Hematopoietic multipotent progenitor cell treated with erythropoietin and hydrocortisone succinate and interleukin-3 and kit ligand, for 17 days (in vitro differentiated cells): ENCODE measurements at regions not wholly inside any gene's neighbourhood (a gene's known extent, or its start where the extent isn't known, plus 50 kb on each side); places are given as distances from the start of the nearest gene placed in this dataset.

Experiments used
- DNase-seq: peaks from one replicate; pipeline ENCODE4 v3.0.0-alpha.2; 2015; ENCODE audit warnings: low spot score

DNA sequence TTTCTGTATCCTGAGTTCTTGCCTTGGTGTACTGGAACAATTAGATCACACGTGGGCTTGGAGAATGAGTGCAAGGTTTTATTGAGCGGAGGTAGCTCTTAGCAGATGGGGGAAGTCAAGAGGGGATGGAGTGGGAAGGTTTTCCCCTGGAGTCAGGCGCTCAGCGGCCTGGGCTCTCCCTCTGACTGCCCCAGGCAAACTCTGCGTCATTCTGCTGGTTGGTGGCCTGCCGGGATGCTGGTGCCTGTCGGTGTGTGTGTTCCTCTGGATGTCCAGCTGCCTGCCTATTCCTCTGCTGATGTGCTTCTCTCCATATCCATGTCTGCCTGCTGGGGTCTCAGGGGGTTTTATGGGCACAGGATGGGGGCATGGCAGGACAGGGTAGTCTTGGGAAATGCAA lies 111.0 kb downstream of the TRIB2 start:
- DNase-seq: no peak

DNA sequence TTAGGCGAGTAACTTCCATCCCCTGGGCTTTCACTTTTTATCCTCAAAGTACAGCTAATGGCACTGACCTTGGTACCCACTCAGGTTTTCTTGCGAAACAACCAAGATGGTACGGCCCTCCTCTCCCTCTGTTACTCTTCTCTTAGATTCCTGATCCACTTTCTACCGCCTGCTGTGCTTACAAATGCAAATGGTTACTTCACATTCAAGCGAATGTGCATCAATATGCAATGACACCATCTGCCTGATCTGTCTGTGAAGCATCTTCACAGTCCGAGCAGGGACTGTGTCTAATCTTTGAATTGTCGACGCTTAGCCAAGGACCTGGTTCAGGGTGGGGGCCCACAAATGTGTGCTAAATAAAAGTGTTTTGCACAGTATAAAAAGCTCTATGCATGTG lies 112.2 kb downstream of the TRIB2 start:
- no peak for DNase-seq

DNA sequence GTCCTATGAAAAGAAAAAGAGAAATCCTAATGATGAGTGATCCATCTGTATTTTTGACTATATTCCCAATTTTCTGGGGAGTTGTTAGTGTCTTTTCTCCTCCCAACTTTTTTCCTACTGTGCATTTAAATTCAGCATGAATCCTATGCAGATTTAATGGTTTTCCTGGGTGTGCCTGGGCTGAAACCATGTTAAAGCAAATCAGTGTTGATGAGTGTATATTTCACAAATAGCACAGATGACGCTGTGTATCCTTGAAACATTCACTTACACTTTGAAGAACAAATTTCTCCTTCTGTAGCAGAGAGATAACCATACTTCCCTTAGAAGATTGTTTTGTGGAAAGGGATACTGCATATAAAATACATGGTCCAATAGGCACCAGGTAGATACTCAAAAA lies 114.3 kb downstream of the TRIB2 start:
- DNase-seq: no peak

DNA sequence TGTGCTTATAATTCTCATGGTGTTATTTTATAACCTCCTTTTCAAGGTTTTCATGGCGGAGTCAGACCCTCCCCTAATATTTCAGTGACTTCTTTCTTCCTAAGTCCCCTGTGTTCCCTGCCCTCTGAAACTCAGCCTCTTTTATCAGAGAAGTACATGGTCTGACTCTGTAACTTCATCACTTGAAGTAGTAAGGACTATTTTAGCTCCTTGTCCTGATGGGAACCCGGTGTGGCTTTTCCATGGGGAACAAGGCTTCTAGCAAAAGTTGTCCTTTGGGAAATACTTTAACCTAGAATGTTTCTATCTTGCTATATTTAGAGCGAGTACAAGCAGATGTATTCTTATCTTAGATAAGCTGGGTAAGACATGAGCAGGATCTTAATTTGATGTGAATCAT lies 117.5 kb downstream of the TRIB2 start:
- DNase-seq: no peak

DNA sequence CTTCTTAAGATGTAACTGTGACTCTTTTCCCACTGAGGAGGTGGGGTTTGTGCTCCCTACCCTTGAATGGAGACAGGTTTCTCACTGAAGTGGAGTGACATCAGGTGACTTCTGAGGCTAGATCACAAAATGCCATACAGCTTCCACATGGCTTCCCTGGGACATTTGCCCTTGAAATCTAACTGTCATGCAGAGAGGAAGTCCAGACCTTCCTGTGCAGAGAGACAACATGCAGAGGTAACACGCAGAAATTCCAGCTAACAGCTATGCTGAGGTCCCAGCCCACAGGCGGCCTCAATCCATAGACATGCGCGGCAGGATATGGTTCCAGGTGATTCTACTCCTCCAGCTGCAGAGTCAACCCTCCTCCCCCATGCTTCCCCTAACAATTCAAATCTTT lies 119.0 kb downstream of the TRIB2 start:
- DNase-seq: no peak

DNA sequence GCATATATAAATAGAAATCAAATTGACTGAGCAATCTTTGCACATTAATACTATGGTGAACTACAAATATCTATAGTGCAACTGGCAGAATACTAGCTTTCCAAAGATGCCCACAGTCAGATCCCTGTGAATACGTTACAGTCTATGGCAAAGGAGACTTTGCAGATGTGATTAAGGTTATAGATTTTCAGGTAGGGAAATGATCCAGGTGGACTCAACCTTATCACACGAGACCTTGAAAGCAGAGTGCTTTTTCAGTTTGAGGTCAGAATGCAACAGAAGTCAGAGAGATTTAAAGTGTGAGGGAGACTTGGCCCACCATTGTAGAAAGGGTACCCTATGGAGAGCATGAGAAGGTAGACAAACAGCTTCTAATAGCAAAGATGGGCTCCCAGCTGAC lies 122.6 kb downstream of the TRIB2 start:
- DNase-seq: no peak

DNA sequence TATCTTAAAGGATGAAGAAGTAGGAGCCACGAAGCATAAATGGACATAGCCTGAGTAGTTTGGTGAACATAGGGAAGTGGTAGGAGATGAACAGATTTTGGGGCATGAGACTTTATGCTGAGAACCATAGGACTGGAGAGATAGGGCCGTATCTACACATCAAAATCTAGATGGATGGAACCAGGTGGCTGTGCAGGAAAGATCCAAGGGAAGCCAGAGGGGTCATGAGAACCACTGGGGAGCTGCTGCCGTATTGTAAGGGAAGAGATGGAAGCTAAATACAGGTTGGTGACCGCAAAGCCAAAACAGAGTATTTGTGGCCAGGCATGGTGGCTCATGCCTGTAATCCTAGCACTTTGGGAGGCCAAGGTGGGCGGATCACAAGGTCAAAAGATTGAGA lies 124.3 kb downstream of the TRIB2 start:
- DNase-seq: no peak

DNA sequence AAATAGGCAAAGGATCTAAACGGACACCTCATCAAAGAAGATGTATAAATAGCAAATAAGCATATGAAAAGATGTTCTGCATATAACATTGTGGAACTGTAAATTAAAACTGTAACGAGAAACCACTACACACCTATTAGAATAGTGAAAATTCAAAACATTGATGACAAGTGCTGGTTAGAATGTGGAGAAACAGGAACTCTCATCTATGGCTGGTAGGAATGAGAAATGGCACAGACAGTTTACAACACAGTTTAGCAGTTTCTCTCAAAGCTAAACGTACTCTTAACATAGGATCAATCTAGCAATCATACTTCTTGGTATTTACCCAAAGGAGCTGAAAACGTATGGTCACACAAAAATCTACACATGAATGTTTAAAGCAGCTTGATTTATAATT lies 126.2 kb downstream of the TRIB2 start:
- DNase-seq: no peak

DNA sequence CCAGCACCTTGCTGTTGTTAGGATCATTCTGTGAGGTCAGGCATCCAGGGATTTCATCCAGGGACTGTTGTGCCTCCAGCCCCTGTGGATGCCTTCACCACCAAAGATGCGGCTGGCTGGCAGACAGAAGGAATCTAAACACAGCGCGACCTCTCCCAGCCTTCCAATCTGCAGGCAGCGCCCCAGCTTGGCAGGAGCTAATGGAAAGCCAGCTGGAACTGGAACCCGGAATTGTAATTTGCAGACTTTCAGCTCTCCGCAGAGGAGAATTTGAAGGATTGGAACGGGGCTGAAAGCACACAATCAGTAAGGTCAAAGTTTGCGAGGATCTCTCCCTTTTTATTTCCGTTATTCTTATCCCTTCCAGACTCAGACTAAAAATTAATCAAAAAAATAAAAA lies 127.8 kb downstream of the TRIB2 start:
- DNase-seq: no peak

DNA sequence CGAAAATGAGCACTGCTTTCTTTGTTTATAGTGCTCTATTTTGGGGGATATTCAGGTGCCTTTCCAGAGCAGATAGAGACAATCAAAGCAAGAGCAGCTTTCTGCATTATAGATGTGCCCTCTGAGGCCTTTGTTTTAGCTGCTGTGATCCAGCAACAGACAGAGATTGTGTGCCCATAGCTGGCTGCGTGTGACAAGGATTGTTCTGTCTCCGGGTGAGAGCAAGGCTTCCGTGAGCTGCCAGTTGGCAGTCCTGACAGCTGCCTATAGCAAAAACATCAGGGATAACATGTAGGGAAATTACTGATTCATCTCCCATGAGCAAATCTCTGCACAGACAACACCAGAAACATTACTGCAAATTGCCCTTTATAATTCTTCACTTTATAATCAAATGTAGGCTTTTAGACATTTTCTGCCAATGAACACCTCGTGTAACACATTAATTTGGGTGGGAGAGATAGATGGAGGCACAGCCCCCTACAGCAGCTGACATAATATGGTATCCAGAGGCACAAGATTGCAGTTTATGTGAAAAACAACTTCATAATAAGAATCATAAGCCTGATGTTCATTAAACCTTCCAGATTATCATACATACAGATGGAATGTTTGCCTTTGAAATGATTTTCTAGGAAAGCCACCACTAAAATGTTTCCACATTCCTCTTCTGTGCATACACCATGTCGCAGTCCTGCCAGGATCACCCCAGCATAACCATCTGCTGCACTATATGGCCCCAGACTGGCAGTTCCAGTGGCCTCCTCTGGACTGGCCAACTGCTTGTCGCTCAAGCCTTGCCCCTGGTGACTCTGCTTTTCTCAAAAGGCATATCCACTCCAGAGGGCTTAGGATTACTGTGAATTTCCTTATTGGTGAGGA lies 131.2 kb downstream of the TRIB2 start:
- DNase-seq: no peak

DNA sequence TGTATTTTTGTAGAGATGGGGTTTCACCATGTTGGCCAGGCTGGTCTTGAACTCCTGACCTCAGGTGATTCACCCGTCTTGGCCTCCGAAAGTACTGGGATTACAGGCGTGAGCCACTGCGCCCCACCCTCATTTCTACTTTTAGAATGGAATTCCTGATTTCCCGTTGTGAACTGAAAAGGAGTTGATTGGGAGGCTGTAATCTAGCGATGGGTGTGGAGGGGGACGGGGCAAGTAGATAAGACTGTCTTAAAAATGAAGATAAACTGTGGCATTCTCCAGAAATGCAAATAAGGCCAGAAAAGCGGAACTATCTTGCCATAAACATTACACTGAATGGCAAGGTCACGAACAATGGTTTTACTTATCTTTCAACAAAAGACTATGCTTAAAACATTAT lies 135.4 kb downstream of the TRIB2 start:
- DNase-seq: no peak

DNA sequence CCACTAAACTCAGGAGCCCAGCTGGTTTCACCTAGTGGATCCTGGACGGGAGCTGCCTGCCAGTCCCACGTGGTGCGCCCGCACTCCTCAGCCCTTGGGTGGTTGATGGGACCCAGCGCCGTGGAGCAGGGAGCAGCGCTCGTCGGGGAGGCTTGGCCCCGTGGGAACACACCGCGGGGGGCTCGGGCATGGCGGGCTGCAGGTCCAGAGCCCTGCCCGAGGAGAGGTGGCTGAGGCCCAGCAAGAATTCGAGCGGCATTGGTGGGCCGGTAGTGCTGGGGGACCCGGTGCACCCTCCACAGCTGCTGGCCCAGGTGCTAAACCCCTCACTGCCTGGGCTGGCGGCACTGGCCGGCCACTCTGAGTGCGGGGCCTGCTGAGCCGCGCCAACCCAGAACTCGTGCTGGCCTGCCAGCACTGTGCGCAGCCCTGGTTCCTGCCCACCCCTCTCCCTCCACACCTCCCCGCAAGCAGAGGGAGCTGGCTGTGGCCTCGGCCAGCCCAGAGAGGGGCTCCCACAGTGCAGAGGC lies 137.3 kb downstream of the TRIB2 start:
- no peak for DNase-seq

DNA sequence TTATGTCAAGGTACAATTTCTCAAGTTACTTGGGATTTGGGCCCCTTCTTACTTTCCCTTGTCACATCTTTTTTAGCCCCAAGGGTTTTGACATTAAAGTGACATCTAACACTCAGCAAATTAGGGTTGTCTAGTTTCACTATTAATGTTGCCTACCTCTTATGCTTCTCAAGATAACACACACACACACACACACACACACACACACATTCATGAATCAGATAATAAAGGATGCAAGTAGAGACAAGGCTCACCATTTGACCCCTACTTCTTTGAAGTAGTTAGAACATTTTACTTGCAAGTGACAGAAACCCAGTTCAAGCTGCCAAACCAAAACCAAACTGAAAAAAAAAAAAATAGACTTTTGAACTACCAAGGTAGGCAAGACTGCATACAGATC lies 138.8 kb downstream of the TRIB2 start:
- no peak for DNase-seq

DNA sequence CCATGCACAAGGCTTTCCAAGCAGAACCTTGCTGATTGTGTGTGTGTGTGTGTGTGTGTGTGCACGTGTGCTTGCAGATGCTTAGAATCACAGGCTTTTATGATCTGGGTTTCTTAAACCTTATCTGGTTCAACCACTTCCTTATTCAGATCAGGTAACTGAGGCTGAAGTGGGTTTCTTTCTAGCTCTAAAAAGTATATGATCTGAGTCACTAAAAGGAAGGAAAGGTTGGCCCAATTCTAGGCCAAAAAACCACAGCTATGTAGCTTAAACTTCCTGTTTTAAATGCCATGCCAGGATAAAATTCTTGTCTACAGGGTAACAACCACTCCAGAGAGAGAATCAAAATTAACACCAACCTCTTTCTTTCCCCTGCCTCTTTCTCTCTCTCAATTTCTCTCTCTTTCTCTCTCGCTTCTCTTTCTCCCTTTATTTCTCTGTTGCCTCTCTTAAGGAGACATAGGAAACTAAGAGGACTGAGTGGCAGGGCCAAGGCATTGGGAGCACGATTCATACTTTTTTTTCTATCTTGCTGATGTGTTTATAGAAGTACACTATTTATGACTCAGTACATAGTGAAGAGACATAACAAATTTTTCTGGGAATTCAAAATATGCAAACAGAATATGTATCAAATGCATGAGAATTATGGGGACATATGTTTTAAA lies 140.3 kb downstream of the TRIB2 start:
- DNase-seq: no peak

DNA sequence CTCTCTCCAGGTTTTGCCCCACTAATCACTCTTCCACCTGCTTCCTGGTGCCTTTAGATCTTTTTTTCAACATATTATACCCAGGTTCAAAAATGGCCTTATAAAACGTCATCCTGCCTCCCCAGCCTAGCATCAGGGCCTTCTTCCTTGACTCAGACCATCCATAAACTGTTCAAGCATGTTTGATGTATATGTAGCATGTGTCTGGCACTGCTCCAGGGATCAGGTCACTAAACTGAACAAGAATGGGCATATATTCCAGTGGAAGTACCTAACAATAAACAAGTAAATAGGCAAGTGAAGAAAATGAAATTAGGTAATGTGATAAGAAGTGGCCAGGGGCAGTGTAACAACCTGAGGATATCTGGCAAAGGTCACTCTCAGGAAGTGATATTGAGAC lies 141.2 kb downstream of the TRIB2 start:
- no peak for DNase-seq

DNA sequence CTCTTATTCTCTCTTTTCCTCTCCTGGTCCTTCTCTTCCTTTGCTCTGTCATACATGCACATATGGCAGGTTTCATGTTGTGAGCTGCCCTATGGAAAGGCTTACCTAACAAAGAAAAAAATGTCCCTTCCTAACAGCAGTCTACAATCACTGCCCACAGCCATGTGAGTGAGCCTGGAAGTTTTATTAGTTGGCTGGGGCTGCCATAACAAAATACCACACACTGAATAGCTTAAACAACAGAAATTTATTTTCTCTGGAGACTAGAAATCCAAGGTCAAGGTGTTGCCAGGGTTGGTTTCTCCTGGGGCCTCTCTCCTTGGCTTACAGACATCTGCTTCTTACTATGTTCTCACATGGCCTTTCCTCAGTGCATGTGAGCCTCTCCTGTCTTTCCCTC lies 142.1 kb downstream of the TRIB2 start:
- DNase-seq: no peak

DNA sequence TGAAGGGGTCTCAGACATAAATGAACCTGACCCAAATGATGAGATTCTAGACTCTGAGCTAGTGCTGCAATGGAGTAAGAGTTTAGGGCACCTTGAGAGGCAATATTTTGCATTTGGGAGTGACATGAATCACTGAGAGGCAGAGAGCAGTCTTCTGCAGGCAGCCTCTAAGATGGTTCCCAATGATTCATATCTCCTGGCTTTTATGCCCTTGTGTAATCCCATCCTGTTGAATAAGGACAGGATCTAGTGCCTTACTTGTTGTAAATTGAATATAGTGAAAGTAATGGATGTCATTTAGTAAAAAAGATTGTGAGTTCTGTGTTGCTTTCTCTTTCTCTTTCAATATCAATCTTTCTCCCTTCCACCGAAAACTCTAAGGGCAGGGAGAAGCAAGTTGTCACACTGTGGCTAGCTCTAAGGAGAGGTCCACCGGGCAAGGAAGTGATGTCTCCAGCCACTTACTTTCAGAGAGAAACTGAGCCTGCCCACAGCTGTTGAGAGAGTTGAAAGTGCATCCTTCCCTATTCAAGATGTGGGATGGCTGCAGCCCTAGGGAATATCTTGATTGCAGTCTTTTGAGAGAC lies 144.7 kb downstream of the TRIB2 start:
- no peak for DNase-seq

DNA sequence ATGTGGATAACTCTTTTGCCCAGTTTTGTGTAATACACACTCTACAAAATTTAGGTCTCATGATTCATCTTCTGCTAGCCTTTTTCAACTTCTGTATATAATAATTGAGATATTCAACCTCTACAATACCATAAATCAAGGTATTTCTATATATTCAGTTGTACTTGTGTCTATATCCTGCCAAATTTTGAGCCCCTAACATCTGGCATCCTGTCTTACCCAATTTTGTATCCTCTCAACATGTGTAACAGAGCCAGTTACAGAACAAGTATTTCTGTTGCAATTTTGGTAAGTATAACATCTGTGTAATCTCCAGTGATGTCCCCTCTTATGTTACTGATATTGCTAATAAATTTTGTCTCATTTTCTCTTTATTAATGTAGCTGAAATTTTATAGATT lies 145.8 kb downstream of the TRIB2 start:
- no peak for DNase-seq

DNA sequence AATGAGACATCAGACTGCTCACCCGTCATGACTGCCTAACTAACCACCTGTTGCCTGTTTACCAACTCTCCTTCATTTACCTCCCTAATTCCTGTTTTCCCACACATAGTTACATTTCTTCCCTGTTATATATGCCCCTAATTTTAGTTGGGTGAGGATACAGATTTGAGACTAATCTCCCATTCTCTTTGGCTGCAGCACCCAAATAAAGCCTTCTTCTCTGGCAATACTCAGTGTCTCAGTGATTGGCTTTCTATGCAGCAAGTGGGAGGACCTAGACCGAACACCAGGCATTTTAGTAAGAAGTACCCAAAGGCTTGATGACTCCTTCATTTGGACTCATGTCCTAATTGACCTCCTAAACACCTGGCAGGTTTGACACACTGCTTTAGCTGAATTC lies 147.2 kb downstream of the TRIB2 start:
- DNase-seq: no peak

DNA sequence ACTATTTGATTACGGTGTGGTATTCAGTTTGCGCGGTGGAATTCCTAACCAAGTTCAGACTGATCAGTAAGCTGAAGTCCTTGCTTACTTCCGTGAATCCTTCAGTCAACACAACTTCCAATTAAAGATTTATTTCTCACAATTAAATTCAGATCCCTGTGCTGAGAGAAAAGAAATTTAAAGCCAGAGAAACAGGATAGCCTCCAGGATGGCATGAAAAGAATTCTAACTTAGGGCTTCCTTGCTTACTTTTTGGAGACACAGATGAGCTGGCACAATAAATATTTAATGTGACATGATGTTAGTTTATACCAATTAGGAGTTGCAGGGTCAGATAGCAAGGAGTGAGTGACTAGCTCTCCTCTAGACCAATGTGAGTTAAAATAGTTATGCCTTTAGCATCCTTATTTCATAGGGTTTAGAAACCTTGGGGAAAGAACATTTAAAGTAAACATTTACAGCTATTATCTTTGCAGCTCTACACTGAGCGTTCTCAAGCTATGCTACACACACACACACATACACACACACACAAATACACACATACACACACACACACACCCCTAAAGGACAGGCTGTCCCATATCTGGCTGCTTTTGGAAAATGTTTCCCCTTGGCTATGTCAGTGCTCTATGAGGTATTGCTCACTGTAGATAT lies 151.0 kb downstream of the TRIB2 start:
- DNase-seq: no peak

DNA sequence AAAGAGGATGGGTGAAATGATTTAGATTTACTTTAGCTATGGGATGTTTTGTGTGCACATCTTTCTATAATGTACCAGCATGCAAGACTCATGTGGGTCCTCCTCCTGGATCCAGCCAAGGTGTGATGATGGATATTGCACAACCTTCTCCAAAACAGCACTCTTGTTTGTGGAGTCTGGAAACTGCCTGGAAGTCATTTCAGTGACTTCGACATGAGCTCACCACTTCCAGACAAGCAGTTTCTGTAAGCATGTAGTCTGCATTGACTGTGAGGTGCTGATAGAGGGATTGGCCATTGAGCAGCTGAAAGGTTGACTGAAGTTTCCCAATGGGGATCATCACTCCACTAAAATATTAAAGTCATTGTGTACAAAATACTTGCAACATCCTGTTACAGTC lies 154.0 kb downstream of the TRIB2 start:
- no peak for DNase-seq

DNA sequence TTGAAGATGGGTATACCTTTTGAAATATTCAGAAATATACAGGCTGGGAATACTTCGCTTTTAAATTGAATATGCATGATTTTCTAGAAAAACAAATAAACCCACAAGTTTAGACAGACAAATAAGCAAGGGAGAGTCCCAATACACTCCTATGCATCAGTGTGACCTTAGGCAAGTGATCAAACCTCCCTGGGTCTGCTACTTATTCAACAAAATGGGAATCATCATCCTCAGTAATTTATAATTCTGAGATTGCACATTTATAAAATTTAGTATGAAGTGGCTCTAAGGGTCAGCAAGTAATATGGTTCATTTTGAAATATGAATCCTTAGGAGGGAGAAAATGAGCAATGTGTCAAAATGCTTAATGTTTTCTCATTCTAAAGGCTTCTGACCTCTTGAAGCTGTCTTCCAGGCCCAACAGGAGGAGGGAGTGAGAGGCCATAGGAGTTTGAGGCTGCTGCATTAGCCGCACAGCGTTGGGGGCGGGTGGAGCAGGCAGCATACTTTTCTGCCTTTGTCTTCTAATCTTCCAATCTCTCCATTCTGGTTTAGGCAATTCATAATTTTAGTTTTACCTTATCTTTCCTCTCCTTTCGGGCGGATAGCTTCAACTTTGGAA lies 155.1 kb downstream of the TRIB2 start:
- no peak for DNase-seq
